GM12873 (cell line): ENCODE measurements at regions not wholly inside any gene's neighbourhood (a gene's known extent, or its start where the extent isn't known, plus 50 kb on each side); places are given as distances from the start of the nearest gene placed in this dataset.

Experiments used
- CTCF ChIP-seq: IDR thresholded peaks from 2 replicates; pipeline ENCODE4 v1.5.1; 2012; ENCODE audit warnings: low read depth, mild to moderate bottlenecking, moderate library complexity, low read length, control low read depth; ENCODE audit not compliant: insufficient read depth; ENCODE audit errors: missing control alignments

DNA sequence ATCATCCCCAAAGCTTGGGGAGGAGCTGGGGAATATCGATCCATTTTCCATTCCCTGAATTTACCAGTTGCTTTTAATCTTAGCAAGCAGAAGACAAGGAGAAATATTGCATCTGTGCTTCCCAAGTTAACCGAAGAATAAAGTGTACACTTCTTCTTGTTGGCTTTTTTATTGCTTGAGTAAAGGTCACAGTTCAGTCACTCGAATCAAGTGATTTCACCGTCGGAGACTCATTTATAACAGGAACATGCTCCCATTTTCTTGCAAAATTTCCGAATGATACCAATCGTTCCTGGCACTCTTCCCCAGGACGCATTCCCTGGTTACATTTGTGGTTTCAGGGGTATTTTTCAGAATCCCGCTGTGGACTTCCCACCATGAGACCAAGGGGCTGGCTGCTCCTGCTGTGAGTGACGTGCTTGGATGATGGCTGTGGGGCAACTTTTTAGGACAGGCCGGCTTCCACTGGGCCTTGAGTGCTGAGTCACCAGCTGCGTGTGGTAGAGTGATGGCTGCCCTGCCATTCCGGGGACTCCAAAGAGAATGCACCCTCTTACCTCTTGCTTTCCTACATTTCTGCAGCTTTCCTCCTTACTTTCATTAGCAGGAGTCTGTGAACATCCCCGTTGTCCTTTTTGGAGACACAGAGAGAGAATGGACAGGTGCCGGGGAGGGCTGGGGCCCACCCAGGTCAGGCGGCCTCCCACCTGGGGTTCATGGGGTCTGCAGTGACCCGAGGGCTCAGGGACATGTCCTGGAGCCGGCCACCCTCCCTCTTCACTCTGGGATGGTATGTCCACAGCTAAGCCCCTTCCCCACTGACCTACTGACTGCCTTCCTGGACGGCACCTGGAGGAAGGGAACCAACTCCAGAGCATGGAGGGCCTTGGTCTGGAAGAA is 60.7 kb upstream of the HDAC4 start:
- TF ChIP-seq CTCF: no peak

GRCh38 chr2:239460780-239461179 is 60.0 kb upstream of the HDAC4 start:
- no peak for TF ChIP-seq CTCF

DNA sequence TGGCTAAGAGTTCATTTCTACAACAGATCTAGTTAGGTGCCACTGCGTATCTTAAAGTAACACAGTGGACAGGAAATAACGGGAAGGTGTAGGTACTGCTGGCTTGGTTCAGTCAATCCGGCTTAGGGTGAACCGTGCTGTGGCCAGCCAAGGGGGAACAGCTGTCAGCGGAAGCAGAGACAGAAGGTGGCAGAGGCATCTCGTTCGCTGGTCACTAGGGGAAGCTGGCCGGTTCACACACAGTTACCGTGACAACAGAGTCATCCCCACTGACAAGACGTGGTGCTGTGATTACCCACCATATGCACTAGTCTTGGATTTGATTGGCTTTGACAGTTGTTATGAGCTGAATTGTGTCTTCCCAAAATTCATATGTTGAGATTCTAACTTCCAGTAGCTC is 58.8 kb upstream of the HDAC4 start:
- TF ChIP-seq CTCF: no peak

GRCh38 chr2:239459056-239459455 is 58.2 kb upstream of the HDAC4 start:
- TF ChIP-seq CTCF: no peak

- TF ChIP-seq CTCF: no peak
These were observed 57.0 kb upstream of the HDAC4 start for GRCh38 chr2:239457586-239458445.

DNA sequence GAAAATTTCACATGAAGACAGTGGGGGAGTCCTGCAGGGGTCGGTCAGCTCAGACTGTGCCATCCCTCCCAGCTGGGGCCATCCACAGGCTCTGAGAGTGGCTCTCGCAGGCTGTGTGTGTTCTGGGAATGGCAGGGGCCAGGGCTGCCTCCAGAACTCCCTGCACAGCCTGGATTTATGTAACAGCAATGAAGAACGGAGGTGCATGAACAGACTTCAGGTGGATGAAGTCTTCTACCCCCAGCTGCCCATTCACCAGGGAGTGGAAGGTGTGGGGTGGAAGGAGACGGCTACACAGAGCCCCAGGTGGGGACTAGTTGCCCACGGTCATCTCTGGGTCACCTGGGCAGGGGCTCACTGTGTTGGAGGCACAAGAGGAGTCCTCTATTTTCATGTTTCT is 56.1 kb upstream of the HDAC4 start:
- no peak for TF ChIP-seq CTCF
